ENCODE measurements at regions not wholly inside any gene's neighbourhood (a gene's known extent, or its start where the extent isn't known, plus 50 kb on each side); places are given as distances from the start of the nearest gene placed in this dataset.

DNA sequence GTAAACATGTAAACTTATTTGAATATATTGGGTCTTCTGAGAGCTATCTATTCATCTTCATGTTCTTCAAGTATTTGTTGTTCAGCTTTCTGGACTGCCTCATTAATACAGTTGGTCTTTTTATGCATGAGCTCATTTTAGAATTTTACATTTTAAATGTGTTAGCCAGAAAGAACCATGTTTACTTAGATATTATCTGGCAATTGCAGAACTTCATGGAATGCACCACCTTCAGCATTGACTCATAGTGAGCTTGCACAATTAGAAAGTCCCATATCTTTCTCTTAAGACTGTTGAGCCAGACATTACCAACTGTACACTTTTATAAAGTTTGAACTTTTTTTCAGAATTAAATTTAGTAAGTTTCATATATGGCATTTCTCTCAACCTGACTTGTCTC lies 536.7 kb downstream of the RIT2 start:
- TF ChIP-seq, protein P1, sequence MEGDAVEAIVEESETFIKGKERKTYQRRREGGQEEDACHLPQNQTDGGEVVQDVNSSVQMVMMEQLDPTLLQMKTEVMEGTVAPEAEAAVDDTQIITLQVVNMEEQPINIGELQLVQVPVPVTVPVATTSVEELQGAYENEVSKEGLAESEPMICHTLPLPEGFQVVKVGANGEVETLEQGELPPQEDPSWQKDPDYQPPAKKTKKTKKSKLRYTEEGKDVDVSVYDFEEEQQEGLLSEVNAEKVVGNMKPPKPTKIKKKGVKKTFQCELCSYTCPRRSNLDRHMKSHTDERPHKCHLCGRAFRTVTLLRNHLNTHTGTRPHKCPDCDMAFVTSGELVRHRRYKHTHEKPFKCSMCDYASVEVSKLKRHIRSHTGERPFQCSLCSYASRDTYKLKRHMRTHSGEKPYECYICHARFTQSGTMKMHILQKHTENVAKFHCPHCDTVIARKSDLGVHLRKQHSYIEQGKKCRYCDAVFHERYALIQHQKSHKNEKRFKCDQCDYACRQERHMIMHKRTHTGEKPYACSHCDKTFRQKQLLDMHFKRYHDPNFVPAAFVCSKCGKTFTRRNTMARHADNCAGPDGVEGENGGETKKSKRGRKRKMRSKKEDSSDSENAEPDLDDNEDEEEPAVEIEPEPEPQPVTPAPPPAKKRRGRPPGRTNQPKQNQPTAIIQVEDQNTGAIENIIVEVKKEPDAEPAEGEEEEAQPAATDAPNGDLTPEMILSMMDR (IDR thresholded peaks at IDR 0.05) = no peak
- no peak for TF ChIP-seq POLR2A (IDR thresholded peaks at IDR 0.05)

All from testis (tissue), 2 donors.